GM18505 (cell line): ENCODE measurements at regions not wholly inside any gene's neighbourhood (a gene's known extent, or its start where the extent isn't known, plus 50 kb on each side); places are given as distances from the start of the nearest gene placed in this dataset.
"Not testable (repeated sequence)": the region's sequence is repeated elsewhere in the genome, so short reads cannot be mapped to it uniquely, and the experiment has no call there.

Source experiments
- ATAC-seq: cut with Tn5 transposase; IDR thresholded peaks from one replicate; pipeline ENCODE4 v1.9.1; 2021; ENCODE audit not compliant: unreplicated experiment
- POLR2A ChIP-seq: IDR thresholded peaks from 4 replicates; pipeline ENCODE4 v1.6.1; 2011; ENCODE audit warnings: borderline replicate concordance; ENCODE audit not compliant: insufficient read depth, insufficient read length; ENCODE audit errors: extremely low read depth

GRCh38 chr11:8763070-8763685 is 80.6 kb downstream of the RPL27A start:
- no peak for TF ChIP-seq POLR2A
- ATAC-seq, result no peak

DNA sequence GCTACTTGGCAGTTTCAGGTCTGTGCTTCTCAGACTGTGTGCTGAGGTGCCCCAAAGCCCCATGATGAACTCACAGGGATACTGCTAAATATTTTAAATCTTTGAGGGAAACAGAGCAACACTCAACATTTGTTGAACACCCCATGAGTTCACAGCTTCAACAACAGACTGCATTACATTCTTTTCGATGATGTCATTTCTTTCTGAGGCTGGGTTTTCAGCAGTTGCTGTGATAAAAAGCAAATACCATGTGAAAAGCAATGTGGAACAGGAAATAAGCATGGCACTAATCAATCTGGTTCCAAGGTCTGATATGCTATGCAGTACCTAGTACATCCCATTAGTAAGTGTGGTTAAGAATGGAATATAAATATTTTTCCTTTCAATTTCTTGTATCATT is 82.7 kb downstream of the RPL27A start:
- no peak for ATAC-seq
- no peak for TF ChIP-seq POLR2A

DNA sequence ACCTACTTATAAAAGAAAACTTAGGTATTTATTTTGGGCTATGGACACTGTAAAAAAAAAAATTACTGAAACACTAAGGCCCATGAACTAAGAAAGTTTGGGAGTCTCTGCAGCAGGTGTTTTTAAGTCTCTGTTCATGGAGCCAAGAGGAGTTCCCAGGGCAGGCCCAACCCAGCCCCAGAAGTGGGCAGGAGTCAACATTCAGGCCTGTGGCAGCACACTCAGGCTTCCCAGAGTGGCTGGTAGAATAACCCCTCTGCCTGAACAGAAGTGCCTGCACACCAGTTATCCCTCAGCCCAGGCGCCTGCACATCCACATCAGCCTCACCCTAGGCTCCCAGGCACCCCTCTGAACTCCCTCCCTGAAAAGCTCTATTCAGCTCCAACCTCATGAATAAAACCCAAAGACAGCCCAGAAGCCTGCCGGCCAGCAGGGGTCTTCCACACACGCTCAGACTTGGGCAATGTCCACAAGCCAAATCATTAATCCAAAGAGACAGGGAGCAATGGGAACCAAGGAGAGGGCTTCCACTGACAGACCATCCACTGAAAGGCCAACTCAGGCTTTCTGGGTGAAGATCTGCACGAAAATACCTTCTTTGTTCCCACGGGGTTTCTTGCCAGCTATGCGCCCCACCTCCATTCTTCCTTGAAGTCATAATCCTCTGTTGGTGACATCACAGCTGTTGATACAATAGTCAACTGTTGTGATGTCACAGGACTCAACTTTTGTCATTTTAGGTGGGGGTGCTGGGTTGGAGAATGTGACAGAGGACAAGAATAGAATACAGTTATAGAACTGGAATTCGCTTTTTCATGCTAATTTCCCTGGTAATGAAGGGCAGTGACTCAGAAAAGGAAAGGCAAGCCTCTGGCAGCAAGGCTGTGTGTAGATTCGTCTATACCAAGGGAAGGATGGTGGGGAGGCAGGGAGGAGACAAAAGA is 83.7 kb downstream of the RPL27A start:
- no peak for ATAC-seq
- TF ChIP-seq POLR2A, result no peak

DNA sequence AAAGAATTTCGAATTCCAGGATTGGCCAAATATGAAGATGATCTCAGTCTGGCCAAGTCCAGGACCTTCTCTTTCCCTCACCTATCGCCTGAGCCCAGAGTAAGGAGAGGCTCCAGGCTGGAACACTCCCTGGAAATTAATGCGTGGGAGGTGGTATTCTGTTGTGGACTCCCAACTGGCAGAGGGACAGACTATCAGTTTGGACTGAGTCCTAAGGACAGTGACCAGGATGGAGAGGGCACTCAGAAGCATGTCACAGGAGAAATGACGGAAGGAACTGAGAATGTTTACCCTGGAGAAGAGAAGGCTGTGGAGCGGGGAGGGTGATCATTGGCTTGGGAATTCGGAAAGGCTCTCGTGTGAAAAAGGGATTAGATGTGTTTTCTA is 84.4 kb downstream of the RPL27A start:
- ATAC-seq, result no peak

DNA sequence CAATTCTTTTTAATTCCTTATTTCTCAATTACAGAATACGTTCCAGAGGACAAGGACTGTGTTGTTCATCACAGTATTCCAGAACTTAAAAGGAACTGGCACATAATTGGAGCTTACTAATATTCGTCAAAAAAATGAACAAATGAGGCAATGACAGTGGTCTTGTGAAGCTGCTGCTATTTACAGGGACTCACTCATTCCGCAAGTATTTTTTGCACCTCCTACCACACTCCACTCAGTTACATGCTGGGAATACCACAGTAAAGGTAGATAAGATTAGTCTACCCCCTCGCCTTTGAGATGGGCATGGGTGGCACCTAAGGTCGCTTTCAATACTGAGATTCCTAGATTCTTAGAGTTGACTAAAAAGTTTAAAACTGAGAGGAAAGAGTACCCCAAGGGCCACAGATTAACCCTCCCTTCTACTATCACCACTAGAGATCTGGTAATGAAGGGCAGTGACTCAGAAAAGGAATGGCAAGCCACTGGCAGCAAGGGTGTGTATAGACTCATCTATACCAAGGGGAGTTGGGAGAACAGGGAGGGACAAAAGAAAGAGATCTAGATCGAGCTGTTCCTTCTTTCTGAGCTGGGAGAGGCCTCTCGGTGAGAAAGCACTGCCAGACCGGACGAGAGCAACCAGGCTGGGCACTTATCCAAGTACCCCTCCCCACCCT is 85.0 kb downstream of the RPL27A start:
- ATAC-seq, result no peak
- TF ChIP-seq POLR2A, result no peak

More for the DNA sequence above, 84.4 kb downstream of the RPL27A start:
- no peak for TF ChIP-seq POLR2A

DNA sequence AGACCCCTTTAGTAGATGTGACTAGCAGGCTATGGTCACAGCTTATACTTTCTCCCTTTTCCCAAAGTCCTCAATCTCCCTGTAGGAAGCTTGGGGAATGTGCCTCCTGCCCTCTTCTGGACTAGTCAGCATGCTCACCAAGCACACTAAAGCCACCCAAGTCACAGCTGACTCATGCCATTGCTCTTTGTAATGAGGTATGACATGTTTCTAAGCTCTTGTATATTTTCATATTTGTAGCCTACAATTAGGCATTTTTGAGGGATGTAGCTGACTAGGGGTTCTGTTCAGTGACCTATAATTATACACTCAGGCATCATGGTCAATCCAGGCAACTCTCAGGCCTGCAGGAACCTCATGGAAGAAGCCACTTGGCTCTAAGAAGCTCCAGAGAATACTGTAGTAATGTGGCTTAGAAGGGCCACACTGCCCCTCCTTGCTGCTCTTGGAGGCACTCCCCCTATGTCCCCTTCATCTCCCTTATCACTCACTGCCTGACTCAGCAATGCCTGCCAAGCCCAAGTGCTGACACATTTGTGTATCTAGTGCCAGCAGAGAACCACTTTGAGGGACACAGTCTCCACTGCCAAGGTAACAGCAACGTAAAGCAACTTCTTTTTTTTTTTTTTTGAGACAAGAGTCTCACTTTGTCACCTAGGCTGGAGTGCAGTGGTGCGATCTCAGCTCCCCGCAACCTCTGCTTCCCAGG is 86.2 kb downstream of the RPL27A start:
- ATAC-seq, result no peak
- no peak for TF ChIP-seq POLR2A

GRCh38 chr11:8772571-8773519 is 90.3 kb downstream of the RPL27A start:
- no peak for ATAC-seq
- TF ChIP-seq POLR2A, result no peak

GRCh38 chr11:8773916-8774539 is 91.4 kb downstream of the RPL27A start:
- ATAC-seq, result no peak
- no peak for TF ChIP-seq POLR2A

GRCh38 chr11:8774916-8775315 is 92.3 kb downstream of the RPL27A start:
- not testable (repeated sequence) for ATAC-seq

GRCh38 chr11:8775332-8775731 is 92.7 kb downstream of the RPL27A start:
- ATAC-seq, result no peak
- no peak for TF ChIP-seq POLR2A

- ATAC-seq, result no peak
- TF ChIP-seq POLR2A, result no peak
Measured at GRCh38 chr11:8775734-8776133, 93.1 kb downstream of the RPL27A start.

DNA sequence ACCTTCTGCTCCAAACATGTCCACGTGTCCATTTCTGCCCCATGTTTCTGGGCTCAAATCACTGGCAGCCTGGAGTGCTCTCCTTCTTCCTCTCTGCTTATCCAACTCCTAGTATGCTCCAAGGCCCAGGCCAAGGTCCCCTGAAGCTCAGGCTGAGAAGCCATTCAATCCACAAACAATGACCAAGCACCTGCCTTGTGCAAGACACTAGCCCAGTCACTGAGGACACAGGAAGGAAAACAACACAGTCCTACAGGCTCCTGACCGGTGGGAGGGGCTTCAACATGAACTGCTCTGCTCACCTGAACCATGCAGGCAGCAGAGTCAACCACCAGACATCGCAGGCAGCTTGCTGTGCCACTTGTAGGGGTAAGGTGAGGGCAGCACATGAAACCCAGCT is 93.6 kb downstream of the RPL27A start:
- no peak for TF ChIP-seq POLR2A
- ATAC-seq, result no peak
